Epidermal melanocyte (primary cell): ENCODE measurements at regions not wholly inside any gene's neighbourhood (a gene's known extent, or its start where the extent isn't known, plus 50 kb on each side); places are given as distances from the start of the nearest gene placed in this dataset.
A peak's percentile ranks its signal among the peaks of the same experiment; 100 is the strongest.

ENCODE experiments used
- DNase-seq: peaks from one replicate; pipeline ENCODE4 v3.0.0; 2011; ENCODE audit warnings: low spot score; ENCODE audit not compliant: insufficient read length

DNA sequence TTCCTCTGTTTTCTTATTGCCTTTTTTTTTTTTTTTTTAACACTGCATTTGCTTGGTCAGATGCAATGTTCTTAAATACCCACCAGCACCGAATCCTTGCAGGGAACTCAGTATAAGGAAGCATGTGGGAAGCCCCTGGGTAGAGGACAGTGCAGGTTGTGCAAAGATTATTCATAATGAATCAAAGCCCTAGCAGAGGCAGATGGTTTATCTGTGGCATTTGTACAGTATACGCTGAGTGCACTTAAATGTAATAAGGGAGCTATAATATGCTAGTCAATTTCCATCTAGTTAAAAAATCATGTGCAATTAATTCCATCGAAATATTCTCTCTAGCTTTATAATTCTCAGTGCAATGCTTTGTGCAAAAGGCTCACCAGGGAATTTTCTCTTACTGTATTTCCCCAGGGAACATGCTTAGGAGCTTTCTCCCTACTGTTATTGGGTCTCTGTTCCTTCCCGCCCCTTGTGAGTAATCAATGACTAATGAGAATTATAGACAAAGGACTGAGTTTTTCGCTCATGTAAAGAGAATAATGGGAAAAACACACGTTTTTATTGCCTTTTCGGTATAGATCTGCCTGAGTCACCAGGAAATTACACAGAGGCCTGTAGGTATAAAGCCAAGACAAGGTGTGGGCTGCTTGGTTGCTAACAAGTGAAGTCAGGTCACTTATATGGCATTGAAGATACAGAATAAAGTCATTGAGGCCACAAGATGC, 1214.3 kb upstream of the TMEM132C start:
- no peak for DNase-seq

DNA sequence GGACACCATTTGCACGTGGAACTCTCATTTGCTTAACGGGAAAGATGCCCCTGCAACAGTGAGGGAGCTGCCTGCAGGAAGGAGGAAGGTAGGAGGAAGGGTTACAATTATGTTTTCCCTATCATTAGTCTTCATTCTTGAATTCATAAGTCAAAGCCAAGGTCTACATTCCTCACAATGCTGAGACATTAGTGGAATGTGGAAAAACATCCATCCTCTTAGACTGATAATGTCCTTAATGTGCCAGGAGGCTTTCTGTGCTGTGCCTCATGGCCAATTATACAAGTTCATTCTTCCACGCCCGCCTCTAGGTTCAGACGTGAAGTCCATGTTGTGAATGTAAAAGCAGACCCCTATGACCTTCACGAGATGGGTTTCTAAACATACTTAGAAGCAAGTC, 1212.4 kb upstream of the TMEM132C start:
- no peak for DNase-seq

DNA sequence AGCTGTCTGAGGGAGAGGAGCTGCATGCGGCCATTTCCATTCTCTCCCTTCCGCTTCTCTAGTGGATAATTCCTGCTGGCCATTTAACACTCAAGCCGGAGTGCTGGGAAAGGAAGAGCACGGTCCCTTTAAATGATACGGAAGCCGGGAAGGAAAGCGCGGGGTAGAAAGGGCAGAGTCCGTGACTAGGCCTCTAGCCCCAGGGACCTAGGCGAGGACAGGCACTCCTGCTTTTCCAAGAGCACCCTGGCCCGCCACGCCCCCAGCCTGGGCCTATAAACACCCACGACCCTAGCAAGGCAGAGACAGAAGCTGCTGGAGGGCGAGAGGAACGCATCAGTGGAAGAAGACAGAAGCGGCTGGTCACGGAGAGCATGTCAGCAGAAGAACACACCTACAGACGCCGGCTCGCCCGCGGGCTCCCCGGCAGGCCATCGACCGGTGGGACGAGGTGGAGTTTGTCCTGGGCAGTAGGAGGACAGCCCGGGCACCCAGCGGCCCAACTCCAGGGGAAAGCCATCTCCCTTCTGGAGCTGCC, 1206.6 kb upstream of the TMEM132C start:
- DNase-seq = no peak

DNA sequence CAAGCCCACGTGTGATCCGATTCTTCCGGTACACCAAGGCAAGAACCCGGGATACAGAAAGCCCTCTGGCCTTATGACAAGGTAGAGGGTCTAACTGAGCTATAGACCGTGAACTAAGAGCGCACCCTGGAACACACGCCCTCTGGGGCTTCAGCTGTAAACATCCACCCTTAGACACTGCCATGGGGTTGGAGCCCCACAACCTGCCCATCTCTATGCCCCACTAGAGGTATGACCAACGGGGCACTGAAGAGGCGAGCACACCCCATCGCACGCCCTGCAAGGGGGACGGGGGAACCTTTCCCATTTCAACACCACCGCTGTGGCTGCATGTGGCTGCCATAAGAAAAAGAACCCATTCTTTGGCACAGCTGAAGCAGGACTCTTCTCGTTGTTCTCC, 1206.0 kb upstream of the TMEM132C start:
- DNase-seq = no peak

DNA sequence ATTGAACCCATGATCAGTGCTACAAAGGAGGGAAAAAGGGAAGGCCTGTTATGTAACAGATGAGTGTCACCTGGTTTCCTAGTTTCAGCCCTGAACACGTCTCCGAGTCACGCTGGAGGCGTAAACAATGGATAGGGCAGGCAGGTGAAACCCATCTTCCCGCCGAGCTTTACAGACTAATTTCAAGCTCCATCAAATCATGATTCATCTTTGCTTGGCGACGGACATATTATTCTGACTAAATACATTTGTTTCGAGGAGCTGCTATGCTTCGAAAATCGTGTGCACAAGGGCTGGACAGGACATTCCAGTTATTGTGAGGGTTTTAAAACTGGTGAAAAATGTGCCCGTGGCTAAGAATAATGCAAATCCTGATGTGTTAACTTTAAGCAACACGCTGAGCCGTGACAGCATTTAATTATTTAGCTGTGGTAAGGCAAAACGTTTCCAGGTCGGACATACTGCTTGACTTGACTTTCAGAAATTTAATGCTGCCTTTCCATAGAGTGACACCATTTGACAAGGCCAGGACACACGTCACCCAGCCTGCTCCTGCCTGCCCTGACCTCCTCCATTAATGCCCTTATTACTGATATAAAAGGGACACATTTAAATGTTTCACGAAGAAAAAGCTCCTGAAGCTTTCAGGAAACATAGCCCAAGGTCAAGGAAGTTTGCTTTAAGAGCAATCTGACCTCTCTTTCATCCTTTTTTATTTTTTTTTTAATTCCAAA, 1203.5 kb upstream of the TMEM132C start:
- DNase-seq = no peak

DNA sequence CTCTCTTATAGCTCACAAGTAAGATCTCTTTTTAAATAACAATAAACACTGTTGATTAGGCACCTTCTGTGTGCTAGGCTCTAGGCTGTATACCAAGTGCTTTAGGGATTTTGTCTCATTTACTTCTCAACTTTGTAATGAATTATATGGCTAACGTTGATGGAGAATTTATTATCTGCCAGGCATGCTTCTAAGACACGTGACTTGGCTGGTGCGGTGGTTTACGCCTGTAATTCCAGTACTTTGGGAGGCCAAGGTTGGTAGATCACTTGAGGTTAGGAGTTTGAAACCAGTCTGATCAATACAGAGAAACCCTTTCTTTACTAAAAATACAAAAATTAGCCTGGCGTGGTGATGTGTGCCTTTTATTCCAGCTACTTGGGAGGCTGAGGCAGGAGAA, 1202.8 kb upstream of the TMEM132C start:
- no peak for DNase-seq

DNA sequence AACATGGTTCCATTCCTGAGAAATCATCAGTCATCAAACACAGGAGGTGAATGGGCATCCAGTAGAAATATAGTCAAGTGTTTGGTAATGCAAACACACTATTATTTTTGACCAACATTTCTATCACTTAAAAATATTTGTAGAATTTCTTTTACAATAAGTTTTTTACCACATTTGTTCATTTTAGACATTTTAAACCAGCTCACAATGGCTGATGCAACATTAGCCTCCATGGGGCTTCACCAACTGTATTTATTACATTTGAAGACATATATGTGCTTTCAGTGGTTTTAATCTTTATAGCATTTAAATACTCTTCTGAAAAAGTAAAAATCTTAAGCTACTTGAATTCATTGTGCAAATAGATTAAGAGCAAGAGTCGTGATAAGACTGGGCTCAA, 1201.4 kb upstream of the TMEM132C start:
- no peak for DNase-seq

DNA sequence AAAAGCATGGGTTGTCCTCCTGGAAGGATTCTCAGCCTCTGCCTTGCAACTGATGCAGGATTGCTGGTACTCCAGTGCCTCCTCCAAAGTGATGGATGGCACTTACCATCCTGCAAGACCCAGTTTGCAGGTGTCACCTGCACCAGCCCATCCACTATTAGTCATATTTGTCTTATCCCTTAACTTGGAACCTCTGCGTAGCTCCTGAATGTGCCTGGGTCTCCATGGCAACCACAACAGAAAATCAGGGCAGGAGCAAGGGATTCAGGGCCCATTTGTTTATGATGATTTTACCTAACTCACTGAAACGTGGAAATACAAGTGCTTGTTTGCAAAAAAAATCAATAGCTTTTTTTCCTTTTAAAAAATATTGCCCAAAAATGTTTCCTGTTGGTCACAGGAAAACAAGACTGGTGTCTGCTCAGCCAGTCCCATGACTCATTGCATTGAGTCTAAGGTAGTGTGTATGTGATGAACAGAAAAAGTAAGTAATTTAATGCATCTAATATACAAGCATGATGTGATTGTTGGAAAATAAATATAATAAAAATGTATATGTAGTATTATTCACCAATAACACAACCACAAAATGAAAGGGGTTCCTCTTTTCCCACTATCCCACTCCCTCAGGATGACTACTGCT, 1196.3 kb upstream of the TMEM132C start:
- no peak for DNase-seq

DNA sequence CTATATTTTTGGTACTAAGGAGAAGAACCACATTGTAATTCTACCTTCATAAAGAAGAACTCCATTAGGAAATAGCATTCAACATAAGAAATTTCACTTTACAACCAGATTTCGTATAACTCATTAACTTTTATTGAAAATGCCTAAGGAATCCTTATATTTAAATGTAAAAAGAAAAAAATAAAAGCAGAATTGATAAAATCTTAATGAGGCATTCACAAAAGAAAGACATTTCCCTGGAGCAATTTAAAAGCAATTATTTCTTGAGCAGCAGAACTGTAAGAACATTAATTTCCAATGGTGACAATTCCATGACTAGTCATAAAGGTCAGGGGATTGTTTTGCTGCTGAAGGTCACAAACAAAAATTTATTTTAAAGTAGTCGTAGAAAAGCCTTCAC, 1192.8 kb upstream of the TMEM132C start:
- no peak for DNase-seq

DNA sequence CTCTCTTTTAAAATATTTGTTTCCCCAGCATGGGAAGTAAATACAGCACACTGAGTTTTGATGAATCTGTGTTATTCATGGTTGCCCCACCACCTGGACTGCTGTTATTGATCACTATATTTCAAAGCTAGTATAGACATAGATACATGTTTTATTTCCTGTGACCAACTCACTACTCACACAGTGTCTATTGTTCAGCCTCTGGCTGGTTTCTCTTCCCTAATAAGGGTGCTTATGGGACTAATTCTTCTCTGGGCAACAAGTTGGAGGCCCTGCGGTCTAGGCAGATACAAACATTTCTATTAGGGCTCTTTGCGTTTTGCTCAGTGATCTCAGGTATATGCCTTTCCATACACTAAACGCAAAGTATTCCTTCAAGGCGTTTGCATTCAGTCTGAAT, 1191.0 kb upstream of the TMEM132C start:
- DNase-seq = no peak

DNA sequence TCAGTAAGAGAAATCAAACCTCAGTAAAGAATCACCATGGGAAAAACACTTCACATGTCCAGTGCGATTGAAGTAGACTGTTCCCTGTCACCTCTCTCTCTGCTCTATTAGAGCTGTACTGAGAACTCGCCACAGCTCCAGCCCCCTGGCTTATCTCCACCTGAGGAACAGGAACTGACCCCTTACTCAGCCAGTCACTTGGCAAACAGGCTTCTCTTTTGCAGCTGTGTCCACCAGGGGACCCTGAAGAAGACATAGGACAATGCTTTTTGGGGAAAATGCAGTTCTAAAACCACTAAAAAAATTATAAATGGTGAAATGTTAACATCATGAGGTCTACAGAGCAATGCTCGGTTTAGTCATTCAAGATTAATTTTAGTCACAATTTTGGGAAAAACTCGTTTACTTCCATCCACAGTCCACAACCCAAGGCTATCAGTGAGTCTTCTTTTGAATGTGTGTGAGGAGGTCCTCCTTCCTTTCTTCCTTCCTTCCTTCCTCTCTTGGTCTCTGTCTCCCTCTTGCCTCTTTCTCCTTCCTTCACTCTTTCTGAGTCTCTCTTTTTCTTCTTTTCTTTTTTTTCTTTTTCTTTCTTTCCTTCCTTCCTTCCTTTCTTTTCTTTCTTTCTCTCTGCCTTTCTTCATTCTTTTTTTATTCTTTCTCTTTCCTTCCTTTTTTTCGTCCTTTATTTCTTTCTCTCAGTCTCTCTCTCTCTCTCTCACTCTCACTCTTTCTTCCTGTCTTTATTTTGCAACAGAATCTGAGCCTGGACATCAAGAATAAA, 1189.5 kb upstream of the TMEM132C start:
- DNase-seq = no peak

DNA sequence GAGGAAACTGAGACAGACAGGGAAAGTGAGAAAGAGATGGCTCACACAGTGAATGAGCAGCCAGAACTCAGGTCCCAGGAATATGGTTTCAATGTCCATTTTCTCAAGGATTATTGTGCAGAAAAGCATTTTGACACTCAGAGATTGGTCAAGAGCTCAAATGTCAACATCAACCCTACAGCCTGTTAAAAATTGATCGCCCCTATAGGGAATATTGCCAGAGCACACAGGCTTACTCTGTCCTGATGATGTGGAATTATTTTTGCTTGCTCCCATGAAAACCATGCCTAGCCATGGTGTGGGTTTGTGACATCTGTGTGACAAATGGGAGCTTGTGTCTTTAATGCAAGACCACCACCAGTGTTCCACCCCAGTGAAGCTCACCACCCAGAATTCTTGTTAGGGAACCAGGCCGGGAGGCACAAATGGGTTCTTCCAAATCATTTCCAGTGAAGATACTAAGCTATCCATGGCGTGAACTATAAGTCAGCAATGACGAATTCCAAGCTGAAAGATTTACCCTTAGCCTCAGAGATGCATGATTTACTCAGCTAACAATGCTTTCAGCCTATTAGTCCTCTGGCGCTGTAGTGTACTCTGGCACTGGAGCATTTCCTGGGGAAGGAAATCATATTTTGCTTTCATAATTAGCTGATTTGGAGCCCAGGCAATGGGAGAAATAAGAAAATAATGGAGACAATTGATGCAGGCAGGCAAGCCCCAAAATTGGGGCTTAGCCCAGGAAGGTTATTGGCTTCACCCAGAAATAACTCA, 1188.2 kb upstream of the TMEM132C start:
- DNase-seq = no peak

DNA sequence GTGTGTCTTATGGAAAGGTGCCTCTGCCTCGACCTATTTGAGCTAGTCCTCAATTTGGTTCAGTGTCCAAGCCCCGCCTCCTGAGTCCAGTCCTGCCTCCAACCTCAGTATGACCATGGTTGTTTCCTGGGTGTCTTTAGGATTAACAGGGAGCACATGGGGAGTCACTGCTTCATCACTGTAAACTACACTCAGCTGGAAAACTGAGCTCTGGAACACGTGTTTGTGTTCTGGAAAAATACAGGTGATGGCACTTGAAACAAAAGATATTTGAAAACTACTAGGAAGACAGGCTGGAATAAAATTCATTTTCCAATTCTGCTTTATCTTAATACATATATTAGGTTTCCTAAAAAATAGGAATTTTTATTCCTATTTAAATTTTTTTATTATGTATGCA, 1187.3 kb upstream of the TMEM132C start:
- DNase-seq = no peak

DNA sequence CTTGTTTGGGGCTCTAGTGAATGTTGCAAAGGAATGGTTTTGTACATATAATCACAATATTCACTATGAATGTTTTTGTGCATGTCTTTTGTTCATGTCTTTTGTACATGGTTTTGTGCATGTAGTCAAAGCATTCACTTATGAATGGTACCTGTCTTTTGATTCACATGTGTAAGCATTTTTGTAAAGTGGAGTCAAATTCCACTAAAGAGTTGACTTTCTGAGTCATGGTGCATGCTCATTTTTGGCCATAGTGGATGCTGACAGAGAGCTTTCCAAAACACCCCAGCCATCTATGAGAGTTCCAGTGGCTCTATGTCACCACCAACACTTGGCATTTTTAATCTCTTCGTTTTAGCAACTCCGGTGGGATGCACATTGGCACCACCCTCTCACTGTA, 1185.9 kb upstream of the TMEM132C start:
- no peak for DNase-seq

DNA sequence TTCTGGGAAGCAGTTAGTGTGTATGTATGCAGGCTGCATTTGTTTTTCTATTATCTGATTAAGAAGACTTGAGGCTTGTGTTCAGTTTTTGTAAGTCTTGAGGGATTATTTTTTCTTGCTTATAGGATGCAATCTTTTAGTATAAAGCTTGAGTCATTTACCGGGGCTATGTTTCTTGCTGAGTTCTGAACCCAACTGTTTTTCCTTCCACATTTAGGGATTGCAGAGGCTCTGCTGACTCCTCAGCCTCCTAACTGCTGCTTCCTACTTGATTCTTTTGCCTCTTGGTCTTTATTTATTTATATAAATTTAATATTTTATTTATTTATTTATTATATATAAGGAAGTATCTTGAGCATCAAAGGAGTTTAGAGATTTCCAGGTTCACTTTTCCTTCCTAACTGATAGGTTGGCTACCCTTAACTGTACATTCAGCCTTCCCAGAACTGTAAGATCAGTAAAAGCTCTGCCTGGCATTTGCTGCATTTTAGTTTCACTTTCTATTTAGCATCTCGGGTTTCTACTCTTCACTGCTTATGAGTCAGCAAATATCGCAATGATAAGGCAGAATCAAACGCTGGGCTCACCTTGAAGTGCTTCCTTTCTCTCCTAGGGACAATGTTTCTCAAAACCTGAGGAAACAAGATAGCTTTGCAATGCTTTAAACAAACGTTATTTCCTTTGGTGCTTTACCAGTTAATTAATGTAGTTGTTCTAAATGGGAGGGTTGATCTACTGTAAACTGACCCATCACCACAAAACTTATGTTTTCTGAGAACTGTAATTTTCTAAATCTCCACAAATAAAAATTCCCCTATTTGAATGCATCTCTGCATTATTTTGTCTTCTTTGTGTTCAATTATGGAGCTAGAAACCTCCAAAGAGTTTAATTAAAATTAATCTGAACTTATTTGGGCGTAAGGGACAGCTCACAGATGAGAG, 1183.7 kb upstream of the TMEM132C start:
- DNase-seq = peak; percentile 70

DNA sequence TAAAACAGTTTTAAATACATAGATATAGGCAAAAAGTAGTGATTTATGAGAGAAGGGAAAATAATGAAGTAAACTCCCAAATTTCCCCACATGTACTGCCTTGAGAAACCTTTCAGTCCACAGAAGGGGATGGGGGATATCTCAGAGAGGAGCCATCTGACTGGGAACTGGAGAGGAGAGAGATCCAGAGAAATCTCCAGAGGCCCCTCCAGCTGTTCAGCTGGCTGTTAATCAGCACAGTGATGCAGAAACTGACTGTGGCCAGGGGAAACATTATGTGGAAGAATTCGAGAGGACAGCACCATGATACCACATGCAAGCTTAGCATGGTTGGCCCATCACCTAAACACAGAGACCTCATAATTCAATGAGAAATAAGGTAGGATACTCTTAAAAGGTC, 1165.9 kb upstream of the TMEM132C start:
- DNase-seq = no peak

DNA sequence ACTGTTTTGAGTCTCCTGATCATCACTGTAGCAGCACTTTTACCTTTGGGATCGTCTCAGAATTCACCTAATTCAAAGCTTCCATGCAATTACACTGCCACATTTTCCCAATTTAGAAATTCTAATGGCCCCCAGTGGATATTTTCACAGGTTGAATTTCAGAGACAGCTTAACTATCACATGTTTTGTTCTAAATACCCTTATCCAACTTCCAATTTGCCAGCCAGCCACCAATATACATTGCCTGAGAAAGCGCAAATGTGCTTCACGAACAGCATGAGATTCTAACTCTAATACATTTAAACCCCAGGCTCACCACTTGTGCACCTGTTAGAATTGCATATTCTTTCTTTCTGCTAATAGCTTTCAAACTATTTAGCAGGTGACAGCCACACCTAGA, 1160.9 kb upstream of the TMEM132C start:
- DNase-seq = no peak

DNA sequence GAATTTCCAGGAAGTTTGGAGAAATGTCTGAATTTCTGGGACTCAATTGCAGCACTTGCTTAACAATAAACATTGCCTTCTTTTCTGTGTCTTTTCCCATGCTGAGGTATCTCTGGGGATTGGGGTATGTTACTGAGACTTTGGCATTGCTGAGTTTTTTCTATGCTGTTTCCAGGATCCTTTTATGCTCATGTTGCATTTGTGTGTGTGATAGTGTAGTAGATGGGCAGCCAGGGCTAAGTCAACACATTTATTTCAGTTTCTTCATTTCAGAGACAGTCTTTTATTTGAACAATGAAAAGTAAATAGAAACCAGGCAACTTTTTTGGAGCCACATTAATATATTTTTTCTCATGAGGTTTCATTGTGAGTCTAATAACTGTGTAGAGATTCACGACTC, 1160.3 kb upstream of the TMEM132C start:
- no peak for DNase-seq

DNA sequence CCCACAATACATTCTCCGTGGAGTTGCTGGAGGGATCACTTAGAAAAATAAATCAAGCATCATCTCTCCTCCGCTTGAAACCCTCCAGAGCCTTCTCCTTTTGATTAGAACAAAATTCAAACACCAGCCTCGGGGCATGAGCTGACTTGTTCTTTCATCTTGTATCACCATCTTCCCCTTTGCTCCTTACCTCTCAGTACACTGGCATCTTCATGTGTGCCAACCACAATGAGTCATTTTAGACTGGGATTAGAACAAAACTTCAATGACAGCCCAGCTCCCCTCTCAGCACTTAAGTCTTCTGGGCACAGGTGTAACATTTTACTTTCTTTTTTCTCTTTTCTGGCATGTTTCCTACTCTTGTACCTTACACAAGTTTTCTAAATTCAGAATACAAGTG, 1159.2 kb upstream of the TMEM132C start:
- DNase-seq = no peak
